ENCODE measurements at regions not wholly inside any gene's neighbourhood (a gene's known extent, or its start where the extent isn't known, plus 50 kb on each side); places are given as distances from the start of the nearest gene placed in this dataset.

- DNase-seq (ENCODE audit: low read depth, low spot score) = peak; percentile 3
- H3K4me3 ChIP-seq (ENCODE audit: low read depth, low read length) = no peak overlapping the region
- in situ Hi-C loops (cut with HindIII; ENCODE audit: low sequenced_read_pairs) = no loop called here
- TF ChIP-seq, protein P1, sequence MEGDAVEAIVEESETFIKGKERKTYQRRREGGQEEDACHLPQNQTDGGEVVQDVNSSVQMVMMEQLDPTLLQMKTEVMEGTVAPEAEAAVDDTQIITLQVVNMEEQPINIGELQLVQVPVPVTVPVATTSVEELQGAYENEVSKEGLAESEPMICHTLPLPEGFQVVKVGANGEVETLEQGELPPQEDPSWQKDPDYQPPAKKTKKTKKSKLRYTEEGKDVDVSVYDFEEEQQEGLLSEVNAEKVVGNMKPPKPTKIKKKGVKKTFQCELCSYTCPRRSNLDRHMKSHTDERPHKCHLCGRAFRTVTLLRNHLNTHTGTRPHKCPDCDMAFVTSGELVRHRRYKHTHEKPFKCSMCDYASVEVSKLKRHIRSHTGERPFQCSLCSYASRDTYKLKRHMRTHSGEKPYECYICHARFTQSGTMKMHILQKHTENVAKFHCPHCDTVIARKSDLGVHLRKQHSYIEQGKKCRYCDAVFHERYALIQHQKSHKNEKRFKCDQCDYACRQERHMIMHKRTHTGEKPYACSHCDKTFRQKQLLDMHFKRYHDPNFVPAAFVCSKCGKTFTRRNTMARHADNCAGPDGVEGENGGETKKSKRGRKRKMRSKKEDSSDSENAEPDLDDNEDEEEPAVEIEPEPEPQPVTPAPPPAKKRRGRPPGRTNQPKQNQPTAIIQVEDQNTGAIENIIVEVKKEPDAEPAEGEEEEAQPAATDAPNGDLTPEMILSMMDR (IDR thresholded peaks at IDR 0.05; ENCODE audit: low read depth, low read length) = no peak
These were observed 1967.4 kb downstream of the NCAM2 start for GRCh38 chr21:22965455-22966135.

DNA sequence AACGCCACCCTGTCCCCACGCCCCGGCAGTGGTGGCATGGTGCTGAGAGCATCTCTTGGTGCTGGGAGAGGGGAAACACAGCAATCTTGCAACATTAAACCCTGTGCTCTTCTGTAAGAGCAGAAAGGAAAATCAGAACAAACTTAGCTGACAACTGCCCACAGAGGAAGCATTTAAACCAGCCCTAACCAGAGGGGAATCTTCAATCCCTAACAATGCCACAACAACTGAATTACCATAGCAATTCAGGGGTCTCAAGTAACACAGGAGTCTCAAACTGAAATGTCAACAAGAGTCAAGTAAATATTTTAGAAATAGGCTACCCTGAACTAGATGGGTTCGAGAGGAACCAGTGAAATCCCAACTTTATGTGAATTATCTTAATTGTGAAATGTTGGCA lies 1983.6 kb downstream of the NCAM2 start:
- no peak for DNase-seq (ENCODE audit: low read depth, low spot score)
- TF ChIP-seq, protein P1 (IDR thresholded peaks at IDR 0.05; ENCODE audit: low read depth, low read length) = no peak
- in situ Hi-C loops (cut with HindIII; ENCODE audit: low sequenced_read_pairs) = no loop called here
- no peak overlapping the region for H3K4me3 ChIP-seq (ENCODE audit: low read depth, low read length)

DNA sequence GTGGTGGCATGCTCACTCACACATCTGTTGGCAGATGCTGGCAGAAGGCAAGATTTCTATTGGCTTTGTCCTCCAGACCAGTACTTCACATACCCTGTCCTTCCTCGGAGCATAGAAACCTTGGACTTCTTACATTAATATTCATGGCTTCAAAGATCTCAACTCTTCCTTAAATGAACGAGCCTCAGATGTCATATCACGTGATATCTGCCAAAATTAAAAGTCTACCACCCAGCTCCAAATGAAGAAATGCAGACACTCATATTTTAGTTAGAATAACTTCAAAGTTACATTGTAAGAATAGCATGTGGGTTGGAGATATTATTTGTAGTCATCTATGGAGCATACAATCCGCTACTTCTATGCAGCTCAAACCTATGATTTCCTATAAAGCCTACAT lies 1994.9 kb downstream of the NCAM2 start:
- in situ Hi-C loops (cut with HindIII; ENCODE audit: low sequenced_read_pairs) = no loop called here
- TF ChIP-seq, protein P1 (IDR thresholded peaks at IDR 0.05; ENCODE audit: low read depth, low read length) = no peak
- no peak for DNase-seq (ENCODE audit: low read depth, low spot score)
- no peak overlapping the region for H3K4me3 ChIP-seq (ENCODE audit: low read depth, low read length)

GRCh38 chr21:22993822-22994574 lies 1995.8 kb downstream of the NCAM2 start:
- in situ Hi-C loops (cut with HindIII; ENCODE audit: low sequenced_read_pairs) = no loop called here
- TF ChIP-seq, protein P1 (IDR thresholded peaks at IDR 0.05; ENCODE audit: low read depth, low read length) = no peak
- DNase-seq (ENCODE audit: low read depth, low spot score) = no peak
- no peak overlapping the region for H3K4me3 ChIP-seq (ENCODE audit: low read depth, low read length)

GRCh38 chr21:23003951-23004350 lies 2005.7 kb downstream of the NCAM2 start:
- in situ Hi-C loops (cut with HindIII; ENCODE audit: low sequenced_read_pairs) = no loop called here
- DNase-seq (ENCODE audit: low read depth, low spot score) = no peak
- H3K4me3 ChIP-seq (ENCODE audit: low read depth, low read length) = no peak overlapping the region
- TF ChIP-seq, protein P1 (IDR thresholded peaks at IDR 0.05; ENCODE audit: low read depth, low read length) = no peak

DNA sequence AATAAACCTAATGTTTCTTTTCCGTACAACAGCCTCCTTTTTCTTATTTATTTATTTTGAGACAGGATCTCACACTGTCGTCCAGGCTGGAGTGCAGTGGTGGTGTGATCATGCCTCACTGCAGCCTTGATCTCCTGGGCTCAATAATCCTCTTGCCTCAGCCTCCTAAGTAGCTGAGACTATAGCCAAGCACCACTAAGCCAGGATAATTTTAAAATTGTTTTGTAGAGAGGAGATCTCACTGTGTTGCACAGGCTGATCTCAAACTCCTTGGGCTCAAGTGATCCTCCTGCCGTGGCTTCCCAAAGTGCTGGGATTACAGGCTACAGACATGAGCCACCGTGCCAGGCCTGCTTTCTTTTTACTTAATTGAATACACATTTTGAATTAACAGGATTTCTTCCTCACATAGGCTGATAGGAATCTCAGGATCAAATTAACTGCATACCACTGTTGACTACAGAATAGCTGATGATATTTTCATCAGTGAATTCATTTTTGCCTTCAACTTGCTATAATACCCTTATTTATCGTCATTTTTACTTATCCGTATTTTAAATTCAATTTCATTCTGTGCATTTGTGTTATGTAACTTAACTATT lies 2010.5 kb downstream of the NCAM2 start:
- DNase-seq (ENCODE audit: low read depth, low spot score) = no peak
- no peak overlapping the region for H3K4me3 ChIP-seq (ENCODE audit: low read depth, low read length)
- TF ChIP-seq, protein P1 (IDR thresholded peaks at IDR 0.05; ENCODE audit: low read depth, low read length) = no peak
- in situ Hi-C loops (cut with HindIII; ENCODE audit: low sequenced_read_pairs) = no loop called here
